Stimulated activated CD4-positive, alpha-beta T cell treated with anti-CD3 and anti-CD28 coated beads, Interleukin-12 subunit alpha, Interleukin-12 subunit beta, amount 100 ng/mL, for 48 hours (primary cell): ENCODE measurements at regions not wholly inside any gene's neighbourhood (a gene's known extent, or its start where the extent isn't known, plus 50 kb on each side); places are given as distances from the start of the nearest gene placed in this dataset.
A peak's percentile ranks its signal among the peaks of the same experiment; 100 is the strongest.
"Not testable (repeated sequence)": the region's sequence is repeated elsewhere in the genome, so short reads cannot be mapped to it uniquely, and the experiment has no call there.

Experiments
- DNase-seq, 3 donors: peaks; one replicate each; pipeline ENCODE4 v3.0.0-alpha.2; 2020; ENCODE audit warnings: low read depth in 2 of 3, low spot score in 1 of 3

GRCh38 chr1:143784239-143784882 lies 187.4 kb downstream of the FAM72C start:
- not testable (repeated sequence) for DNase-seq

- DNase-seq = not testable (repeated sequence)
Observed at GRCh38 chr1:143778178-143778577, 193.6 kb downstream of the FAM72C start.

GRCh38 chr1:143764831-143765230 lies 207.0 kb downstream of the FAM72C start:
- not testable (repeated sequence) for DNase-seq

- not testable (repeated sequence) for DNase-seq
Observed at GRCh38 chr1:143760366-143760765, 211.4 kb downstream of the FAM72C start.

- DNase-seq = not testable (repeated sequence)
Observed at GRCh38 chr1:143755961-143756360, 215.8 kb downstream of the FAM72C start.

GRCh38 chr1:143748906-143749305 lies 222.9 kb downstream of the FAM72C start:
- no peak for DNase-seq

- DNase-seq = no peak
Observed at GRCh38 chr1:143736562-143736961, 235.2 kb downstream of the FAM72C start.

- peak in 1 of 3 donors; percentile 4 for DNase-seq
Observed at GRCh38 chr1:143735764-143736461, 235.9 kb downstream of the FAM72C start.

- DNase-seq = not testable (repeated sequence)
Observed at GRCh38 chr1:143734261-143734660, 237.5 kb downstream of the FAM72C start.

- not testable (repeated sequence) for DNase-seq
Observed at GRCh38 chr1:143730890-143731289, 240.9 kb downstream of the FAM72C start.

GRCh38 chr1:143729449-143730111 lies 242.2 kb downstream of the FAM72C start:
- DNase-seq = peak in 2 of 3 donors; percentile 2 to 21

- DNase-seq = peak in 1 of 3 donors; percentile 12
Observed at GRCh38 chr1:143728802-143729448, 242.9 kb downstream of the FAM72C start.

GRCh38 chr1:143727263-143727662 lies 244.5 kb downstream of the FAM72C start:
- DNase-seq = no peak

- no peak for DNase-seq
Observed at GRCh38 chr1:143721024-143721373, 250.8 kb downstream of the FAM72C start.

- peak in 1 of 3 donors; percentile 18 for DNase-seq
Observed at GRCh38 chr1:143720087-143721023, 251.4 kb downstream of the FAM72C start.

- DNase-seq = no peak
Observed at GRCh38 chr1:143718524-143718923, 253.3 kb downstream of the FAM72C start.

- DNase-seq = no peak
Observed at GRCh38 chr1:143718021-143718420, 253.8 kb downstream of the FAM72C start.

GRCh38 chr1:143717434-143717833 lies 254.4 kb downstream of the FAM72C start:
- no peak for DNase-seq

- DNase-seq = not testable (repeated sequence)
Observed at GRCh38 chr1:143714913-143715312, 256.9 kb downstream of the FAM72C start.

- not testable (repeated sequence) for DNase-seq
Observed at GRCh38 chr1:143709606-143710259, 262.1 kb downstream of the FAM72C start.
